ENCODE measurements at regions not wholly inside any gene's neighbourhood (a gene's known extent, or its start where the extent isn't known, plus 50 kb on each side); places are given as distances from the start of the nearest gene placed in this dataset.

- intact Hi-C loops (cut with micrococcal nuclease), result no loop called here
- ChIA-PET RAD21 (ENCODE audit: low non-redundant PET in 1 of 2, low total read pairs in 2 of 2, uncharacterized antibody in 2 of 2, unreplicated experiment in 2 of 2) (no interaction called here), POLR2A (no interaction called here), CTCF (no interaction called here)
- H2AFZ ChIP-seq (ENCODE audit: low read depth, low read length, poor library complexity, severe bottlenecking), result no peak overlapping the region
- H3K9me3 ChIP-seq (ENCODE audit: control insufficient read depth in 1 of 2, insufficient read depth in 1 of 2, low read depth in 1 of 2, low read length in 2 of 2), result no peaks in the 10 kb centered on the region
- H3K4me2 ChIP-seq (ENCODE audit: low read length), result no peak overlapping the region
- no peaks in the 10 kb centered on the region for H4K20me1 ChIP-seq (ENCODE audit: insufficient read depth)
- H3K79me2 ChIP-seq (ENCODE audit: insufficient read depth, low read length), result no peaks in the 10 kb centered on the region
- no peak for TF ChIP-seq SIN3A (IDR thresholded peaks at IDR 0.05; ENCODE audit: low read depth)
- no peak for TF ChIP-seq FOSL1 (IDR thresholded peaks at IDR 0.05; ENCODE audit: low read depth)
- TF ChIP-seq REST (IDR thresholded peaks at IDR 0.05; ENCODE audit: low read depth), result no peak
- TF ChIP-seq TCF7L2 (IDR thresholded peaks at IDR 0.05; ENCODE audit: borderline replicate concordance, extremely low read depth, insufficient read depth, insufficient read length), result no peak
- no peak for TF ChIP-seq JUND (IDR thresholded peaks at IDR 0.05)
- no peak for TF ChIP-seq EZH2phosphoT487 (IDR thresholded peaks at IDR 0.05; ENCODE audit: borderline replicate concordance)
- TF ChIP-seq CTCF (IDR thresholded peaks at IDR 0.05 in 2 of 3, conservative IDR thresholded peaks at IDR 0.05 in 1 of 3; ENCODE audit: borderline replicate concordance in 1 of 3, insufficient read depth in 1 of 3, low read depth in 2 of 3, low read length in 2 of 3), result no peak
- no peak for TF ChIP-seq EZH2 (IDR thresholded peaks at IDR 0.05)
- no peak for TF ChIP-seq RAD21 (IDR thresholded peaks at IDR 0.05; ENCODE audit: low read depth)
- no peak for TF ChIP-seq ATF3 (IDR thresholded peaks at IDR 0.05)
- TF ChIP-seq CBX3 (IDR thresholded peaks at IDR 0.05; ENCODE audit: low read depth), result no peak
- no peak for TF ChIP-seq ZFX (IDR thresholded peaks at IDR 0.05)
- no peak for TF ChIP-seq SRF (IDR thresholded peaks at IDR 0.05; ENCODE audit: low read depth)
- TF ChIP-seq YY1 (IDR thresholded peaks at IDR 0.05; ENCODE audit: extremely low read depth, insufficient replicate concordance, low read depth, low read length), result no peak
- TF ChIP-seq CEBPB (IDR thresholded peaks at IDR 0.05; ENCODE audit: low read depth), result no peak
- TF ChIP-seq EGR1 (IDR thresholded peaks at IDR 0.05; ENCODE audit: low read depth), result no peak
- TF ChIP-seq ZNF274 (IDR thresholded peaks at IDR 0.05; ENCODE audit: low read depth, low read length), result no peak
- no TSS peak for BruUV-seq (replicated peaks)
- no peaks in the 10 kb centered on the region for H3K9me2 ChIP-seq (ENCODE audit: insufficient read depth)
- ATAC-seq, result no peak
- H3K36me3 ChIP-seq (ENCODE audit: control insufficient read depth in 1 of 2, insufficient read depth in 2 of 2, low read length in 2 of 2), result no peaks in the 10 kb centered on the region
- no peaks in the 10 kb centered on the region for H3K27me3 ChIP-seq (ENCODE audit: insufficient read depth, low read length)
- DNase-seq (ENCODE audit: low read depth, low spot score), result no peak
- H3K4me1 ChIP-seq (ENCODE audit: control insufficient read depth in 1 of 2, insufficient read depth in 2 of 2, low read length in 2 of 2), result no peaks in the 10 kb centered on the region
- H3K9ac ChIP-seq (ENCODE audit: low read length), result no peak overlapping the region
- no peak overlapping the region for H3K27ac ChIP-seq (ENCODE audit: low read depth, low read length)
- no peak overlapping the region for H3K4me3 ChIP-seq (replicated peaks in 1 of 2; ENCODE audit: low read depth in 1 of 2, low read length in 2 of 2)
Measured at GRCh38 chr10:28906011-28906411, 228.7 kb downstream of the BAMBI start.

Data from HCT116 (cell line).